ENCODE measurements at regions not wholly inside any gene's neighbourhood (a gene's known extent, or its start where the extent isn't known, plus 50 kb on each side); places are given as distances from the start of the nearest gene placed in this dataset.

- peaks cover 12% of the 10 kb centered on the region for H3K9me3 ChIP-seq
- no peak overlapping the region for H3K4me3 ChIP-seq
- H3K4me2 ChIP-seq: no peak overlapping the region
- no peak overlapping the region for H3K27ac ChIP-seq
- H3K27me3 ChIP-seq: no peaks in the 10 kb centered on the region
- no peak for TF ChIP-seq Cebpa-rat (IDR thresholded peaks at IDR 0.05)
- H3K4me1 ChIP-seq: no peaks in the 10 kb centered on the region
- H3K9ac ChIP-seq: no peak overlapping the region
- no peaks in the 10 kb centered on the region for H4K20me1 ChIP-seq
- no peaks in the 10 kb centered on the region for H3K36me3 ChIP-seq
Observed at GRCh38 chr9:120299785-120300184, 280.2 kb downstream of the CDK5RAP2 start.

GRCh38 chr9:120294003-120294402, 286.0 kb downstream of the CDK5RAP2 start:
- H3K9ac ChIP-seq: no peak overlapping the region
- no peaks in the 10 kb centered on the region for H4K20me1 ChIP-seq
- no peak for TF ChIP-seq Cebpa-rat (IDR thresholded peaks at IDR 0.05)
- no peak overlapping the region for H3K4me2 ChIP-seq
- H3K9me3 ChIP-seq: peaks cover 14% of the 10 kb centered on the region
- no peaks in the 10 kb centered on the region for H3K4me1 ChIP-seq
- H3K27me3 ChIP-seq: no peaks in the 10 kb centered on the region
- H3K36me3 ChIP-seq: no peaks in the 10 kb centered on the region
- H3K4me3 ChIP-seq: no peak overlapping the region
- no peak overlapping the region for H3K27ac ChIP-seq

GRCh38 chr9:120292606-120293005, 287.4 kb downstream of the CDK5RAP2 start:
- H3K4me2 ChIP-seq: no peak overlapping the region
- H3K27me3 ChIP-seq: no peaks in the 10 kb centered on the region
- H3K4me1 ChIP-seq: no peaks in the 10 kb centered on the region
- H4K20me1 ChIP-seq: no peaks in the 10 kb centered on the region
- H3K4me3 ChIP-seq: no peak overlapping the region
- H3K9me3 ChIP-seq: peaks cover 14% of the 10 kb centered on the region
- no peak overlapping the region for H3K27ac ChIP-seq
- TF ChIP-seq Cebpa-rat (IDR thresholded peaks at IDR 0.05): no peak
- H3K9ac ChIP-seq: no peak overlapping the region
- no peaks in the 10 kb centered on the region for H3K36me3 ChIP-seq

GRCh38 chr9:120291050-120291449, 288.9 kb downstream of the CDK5RAP2 start:
- Histone ChIP-seq H4K20me1 (no peaks in the 10 kb centered on the region), H3K36me3 (no peaks in the 10 kb centered on the region), H3K27me3 (no peaks in the 10 kb centered on the region), H3K4me2 (no peak overlapping the region), H3K9ac (no peak overlapping the region), H3K4me3 (no peak overlapping the region), H3K9me3 (peaks cover 14% of the 10 kb centered on the region), H3K27ac (no peak overlapping the region), H3K4me1 (no peaks in the 10 kb centered on the region)
- TF ChIP-seq Cebpa-rat (IDR thresholded peaks at IDR 0.05): no peak

- no peak overlapping the region for H3K9ac ChIP-seq
- no peak for TF ChIP-seq Cebpa-rat (IDR thresholded peaks at IDR 0.05)
- H3K4me3 ChIP-seq: no peak overlapping the region
- H3K9me3 ChIP-seq: peaks cover 7% of the 10 kb centered on the region
- no peaks in the 10 kb centered on the region for H3K36me3 ChIP-seq
- no peaks in the 10 kb centered on the region for H4K20me1 ChIP-seq
- no peaks in the 10 kb centered on the region for H3K27me3 ChIP-seq
- H3K4me1 ChIP-seq: no peaks in the 10 kb centered on the region
- H3K4me2 ChIP-seq: no peak overlapping the region
- H3K27ac ChIP-seq: no peak overlapping the region
Observed at GRCh38 chr9:120289990-120290975, 289.7 kb downstream of the CDK5RAP2 start.

- no peaks in the 10 kb centered on the region for H3K9me3 ChIP-seq
- TF ChIP-seq Cebpa-rat (IDR thresholded peaks at IDR 0.05): no peak
- no peaks in the 10 kb centered on the region for H4K20me1 ChIP-seq
- no peaks in the 10 kb centered on the region for H3K27me3 ChIP-seq
- no peak overlapping the region for H3K4me3 ChIP-seq
- no peak overlapping the region for H3K27ac ChIP-seq
- no peak overlapping the region for H3K4me2 ChIP-seq
- H3K9ac ChIP-seq: no peak overlapping the region
- H3K36me3 ChIP-seq: no peaks in the 10 kb centered on the region
- H3K4me1 ChIP-seq: no peaks in the 10 kb centered on the region
Observed at GRCh38 chr9:120289098-120289497, 290.9 kb downstream of the CDK5RAP2 start.

GRCh38 chr9:120286530-120286929, 293.4 kb downstream of the CDK5RAP2 start:
- Histone ChIP-seq H3K4me2 (no peak overlapping the region), H4K20me1 (no peaks in the 10 kb centered on the region), H3K27me3 (no peaks in the 10 kb centered on the region), H3K9me3 (no peaks in the 10 kb centered on the region), H3K36me3 (no peaks in the 10 kb centered on the region), H3K27ac (no peak overlapping the region), H3K4me3 (no peak overlapping the region), H3K4me1 (no peaks in the 10 kb centered on the region), H3K9ac (no peak overlapping the region)
- no peak for TF ChIP-seq Cebpa-rat (IDR thresholded peaks at IDR 0.05)

- Histone ChIP-seq H3K9me3 (no peaks in the 10 kb centered on the region), H3K4me3 (no peak overlapping the region), H3K36me3 (no peaks in the 10 kb centered on the region), H3K9ac (no peak overlapping the region), H4K20me1 (no peaks in the 10 kb centered on the region), H3K27me3 (no peaks in the 10 kb centered on the region), H3K4me1 (no peaks in the 10 kb centered on the region), H3K4me2 (no peak overlapping the region), H3K27ac (no peak overlapping the region)
- no peak for TF ChIP-seq Cebpa-rat (IDR thresholded peaks at IDR 0.05)
Observed at GRCh38 chr9:120284821-120285220, 295.1 kb downstream of the CDK5RAP2 start.

GRCh38 chr9:120281665-120282064, 298.3 kb downstream of the CDK5RAP2 start:
- Histone ChIP-seq H3K36me3 (no peaks in the 10 kb centered on the region), H3K4me1 (no peaks in the 10 kb centered on the region), H3K4me2 (no peak overlapping the region), H3K4me3 (no peak overlapping the region), H3K9ac (no peak overlapping the region), H4K20me1 (no peaks in the 10 kb centered on the region), H3K9me3 (no peaks in the 10 kb centered on the region), H3K27me3 (no peaks in the 10 kb centered on the region), H3K27ac (no peak overlapping the region)
- no peak for TF ChIP-seq Cebpa-rat (IDR thresholded peaks at IDR 0.05)

- no peak overlapping the region for H3K27ac ChIP-seq
- H3K9me3 ChIP-seq: no peaks in the 10 kb centered on the region
- H3K4me2 ChIP-seq: no peak overlapping the region
- H3K9ac ChIP-seq: no peak overlapping the region
- H4K20me1 ChIP-seq: no peaks in the 10 kb centered on the region
- H3K4me1 ChIP-seq: no peaks in the 10 kb centered on the region
- no peak overlapping the region for H3K4me3 ChIP-seq
- H3K27me3 ChIP-seq: no peaks in the 10 kb centered on the region
- H3K36me3 ChIP-seq: no peaks in the 10 kb centered on the region
- no peak for TF ChIP-seq Cebpa-rat (IDR thresholded peaks at IDR 0.05)
Observed at GRCh38 chr9:120267929-120268328, 312.0 kb downstream of the CDK5RAP2 start.
